Upper lobe of right lung (tissue), 1 donor: ENCODE measurements at regions not wholly inside any gene's neighbourhood (a gene's known extent, or its start where the extent isn't known, plus 50 kb on each side); places are given as distances from the start of the nearest gene placed in this dataset.

ENCODE experiments used
- ATAC-seq: fragments of 200-7000 bp; cut with Tn5 transposase; one replicate; pipeline ENCODE4 v1.9.1; 2020; ENCODE audit warnings: mild to moderate bottlenecking, moderate library complexity
- DNase-seq: peaks from one replicate; pipeline ENCODE4 v3.0.0-alpha.2; 2020
- H3K27ac ChIP-seq: fragments of 200-600 bp; one replicate; pipeline ENCODE4 v1.8.0; 2022
- H3K27me3 ChIP-seq: fragments of 200-600 bp; one replicate; pipeline ENCODE4 v1.8.0; 2022; ENCODE audit warnings: mild to moderate bottlenecking
- H3K36me3 ChIP-seq: fragments of 200-600 bp; one replicate; pipeline ENCODE4 v1.8.0; 2022
- H3K4me1 ChIP-seq: fragments of 200-600 bp; one replicate; pipeline ENCODE4 v1.8.0; 2022
- H3K4me3 ChIP-seq: fragments of 200-600 bp; one replicate; pipeline ENCODE4 v1.8.0; 2022; ENCODE audit warnings: mild to moderate bottlenecking
- H3K9me3 ChIP-seq: fragments of 200-600 bp; one replicate; pipeline ENCODE4 v1.8.0; 2022
- CTCF ChIP-seq: fragments of 200-600 bp; IDR thresholded peaks from one replicate; pipeline ENCODE4 v1.8.0; 2022; ENCODE audit warnings: antibody characterized with exemption
- intact Hi-C: fragments of 100-400 bp; cut with DNase I; formaldehyde crosslinking; loops from one replicate; pipeline ENCODE4 v1.11.0; 2022
- donor health status: DM: no; HTN: yes; CAD: no; lungs with severe emphysema.

GRCh38 chr2:217636991-217637561 lies 365.7 kb downstream of the TNS1 start:
- Histone ChIP-seq H3K4me3 (no peak overlapping the region), H3K9me3 (no peaks in the 10 kb centered on the region), H3K36me3 (no peaks in the 10 kb centered on the region), H3K27ac (no peak overlapping the region), H3K27me3 (no peaks in the 10 kb centered on the region), H3K4me1 (no peaks in the 10 kb centered on the region)
- TF ChIP-seq CTCF: no peak
- no peak for DNase-seq
- no peak for ATAC-seq
- intact Hi-C loops: no loop called here

DNA sequence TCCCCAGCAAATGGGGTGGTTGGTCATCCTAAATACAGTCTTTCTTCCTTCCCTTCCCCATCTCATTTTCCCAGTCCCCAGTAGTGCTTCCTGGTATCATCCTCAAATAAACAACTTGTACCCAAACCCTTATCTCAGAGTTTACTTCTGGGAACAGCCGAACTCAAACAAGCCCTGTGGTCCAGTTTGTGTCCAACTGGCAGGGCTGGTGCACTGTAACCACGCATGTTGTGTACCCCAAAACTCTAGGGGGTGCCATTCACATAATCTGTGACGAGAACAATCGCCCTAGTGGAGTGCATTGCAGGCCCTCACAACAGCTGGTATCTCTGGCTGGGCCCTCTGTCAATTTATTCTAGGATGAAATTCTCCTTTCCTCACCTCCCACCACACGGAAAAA lies 366.2 kb downstream of the TNS1 start:
- Histone ChIP-seq H3K36me3 (no peaks in the 10 kb centered on the region), H3K27ac (no peak overlapping the region), H3K4me1 (no peaks in the 10 kb centered on the region), H3K27me3 (no peaks in the 10 kb centered on the region), H3K4me3 (no peak overlapping the region), H3K9me3 (no peaks in the 10 kb centered on the region)
- ATAC-seq: no peak
- intact Hi-C loops: no loop called here
- TF ChIP-seq CTCF: no peak
- DNase-seq: no peak

DNA sequence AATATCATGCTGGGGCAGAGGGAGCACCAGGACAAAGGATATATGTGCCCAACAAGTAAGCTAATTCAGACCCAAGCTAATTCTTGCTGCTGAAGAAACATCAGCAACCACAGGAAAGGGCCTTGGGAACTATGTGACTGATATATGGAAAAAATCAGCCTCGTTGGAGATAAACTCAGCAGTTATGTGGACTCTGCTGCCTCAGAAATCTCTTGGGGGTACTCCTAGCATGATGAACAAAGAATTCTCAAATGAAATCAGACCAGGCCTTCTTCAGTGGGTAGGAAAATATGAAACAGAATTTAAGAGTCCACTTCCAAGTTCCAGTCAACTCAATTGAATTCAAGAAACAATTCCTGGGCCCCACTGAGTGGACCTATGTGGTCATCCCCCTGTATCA lies 367.9 kb downstream of the TNS1 start:
- no peak for DNase-seq
- Histone ChIP-seq H3K4me1 (no peaks in the 10 kb centered on the region), H3K27ac (no peak overlapping the region), H3K36me3 (no peaks in the 10 kb centered on the region), H3K27me3 (no peaks in the 10 kb centered on the region), H3K4me3 (no peak overlapping the region), H3K9me3 (no peaks in the 10 kb centered on the region)
- no peak for TF ChIP-seq CTCF
- no peak for ATAC-seq
- intact Hi-C loops: no loop called here

- Histone ChIP-seq H3K4me1 (no peaks in the 10 kb centered on the region), H3K27me3 (no peaks in the 10 kb centered on the region), H3K9me3 (no peaks in the 10 kb centered on the region), H3K4me3 (no peak overlapping the region), H3K27ac (no peak overlapping the region), H3K36me3 (no peaks in the 10 kb centered on the region)
- intact Hi-C loops: no loop called here
- DNase-seq (no peak), ATAC-seq (peak; percentile 48)
- TF ChIP-seq CTCF: no peak
Measured at GRCh38 chr2:217632043-217632442, 370.8 kb downstream of the TNS1 start.

- Histone ChIP-seq H3K4me3 (no peak overlapping the region), H3K9me3 (no peaks in the 10 kb centered on the region), H3K27ac (no peak overlapping the region), H3K27me3 (no peaks in the 10 kb centered on the region), H3K36me3 (no peaks in the 10 kb centered on the region), H3K4me1 (no peaks in the 10 kb centered on the region)
- ATAC-seq (no peak), DNase-seq (no peak)
- intact Hi-C loops: no loop called here
- no peak for TF ChIP-seq CTCF
Measured at GRCh38 chr2:217631115-217631514, 371.7 kb downstream of the TNS1 start.

GRCh38 chr2:217629347-217629746 lies 373.4 kb downstream of the TNS1 start:
- Histone ChIP-seq H3K4me3 (no peak overlapping the region), H3K27ac (no peak overlapping the region), H3K9me3 (no peaks in the 10 kb centered on the region), H3K27me3 (no peaks in the 10 kb centered on the region), H3K4me1 (no peaks in the 10 kb centered on the region), H3K36me3 (no peaks in the 10 kb centered on the region)
- intact Hi-C loops: no loop called here
- DNase-seq: no peak
- TF ChIP-seq CTCF: no peak
- ATAC-seq: no peak
